HepG2 (cell line): ENCODE measurements at regions not wholly inside any gene's neighbourhood (a gene's known extent, or its start where the extent isn't known, plus 50 kb on each side); places are given as distances from the start of the nearest gene placed in this dataset.

Source experiments
- ATAC-seq: fragments of 200-7000 bp; cut with Tn5 transposase; 3 replicates; pipeline ENCODE4 v1.9.1; 2020; ENCODE audit warnings: mild to moderate bottlenecking, moderate library complexity
- BruUV-seq: library from RNA; stranded (reverse); fragments of 400-500 nt; replicated peaks from 2 replicates; lab custom pipeline; 2021; lab: Mats Ljungman, UMichigan
- CTCF ChIA-PET: fragments of 300-600 bp; formaldehyde crosslinking; extraction: SDS; loops from one replicate; lab custom pipeline; 2021; ENCODE audit warnings: low total read pairs, inconsistent platforms, low intra/inter-chr PET ratio; lab: Yijun Ruan, JAX
- POLR2A ChIA-PET: fragments of 350-600 bp; sonication (Branson Sonifier 250); formaldehyde crosslinking; loops from one replicate; lab custom pipeline; 2020; ENCODE audit warnings: antibody characterized with exemption, inconsistent platforms; lab: Yijun Ruan, JAX
- DNase-seq: peaks from one replicate; pipeline ENCODE4 v3.0.0-alpha.2; 2015; ENCODE audit warnings: low spot score
- FAIRE-seq: peaks from 3 replicates; lab custom pipeline; 2011; peaks lifted over from hg19 to GRCh38; lab: Jason Lieb, UNC
- H2AFZ ChIP-seq: one replicate; pipeline ENCODE4 v1.6.1; 2011; ENCODE audit warnings: low read length, inconsistent platforms
- H3K27ac ChIP-seq: fragments of 300-600 bp; 3 replicates; pipeline ENCODE4 v1.8.0; 2011; ENCODE audit warnings: mixed run types, mild to moderate bottlenecking, mixed read lengths, low read length, inconsistent platforms; ENCODE audit not compliant: insufficient read depth; ENCODE audit errors: extremely low read length
- H3K27me3 ChIP-seq, 2 experiments: fragments of 200-600 bp in 1 of 2; 2 replicates in 1 of 2; 3 replicates in 1 of 2; pipeline versions ENCODE4 v1.6.0 to v1.8.0; 2011; ENCODE audit warnings: low read length in 2 of 2, mild to moderate bottlenecking in 2 of 2, moderate library complexity in 2 of 2, inconsistent platforms in 1 of 2; ENCODE audit not compliant: insufficient read depth in 2 of 2, control insufficient read depth in 1 of 2
- H3K36me3 ChIP-seq, 2 experiments: fragments of 200-600 bp in 1 of 2; replicated peaks in 1 of 2; 2 replicates in 1 of 2; 3 replicates in 1 of 2; pipeline versions ENCODE4 v1.5.1 to v1.8.0; 2011; ENCODE audit warnings: low read length in 2 of 2, inconsistent platforms in 1 of 2; ENCODE audit not compliant: insufficient read depth in 2 of 2, control insufficient read depth in 1 of 2
- H3K4me1 ChIP-seq: 2 replicates; pipeline ENCODE4 v1.5.1; 2012; ENCODE audit warnings: low read length, inconsistent platforms; ENCODE audit not compliant: insufficient read depth
- H3K4me2 ChIP-seq: 2 replicates; pipeline ENCODE4 v1.6.0; 2011; ENCODE audit warnings: low read depth, low read length, inconsistent platforms
- H3K4me3 ChIP-seq, 3 experiments: fragments of 200-600 bp in 1 of 3; sonication (generic), shearing (Covaris generic) in 1 of 3; replicated peaks in 1 of 3; 2 replicates each; pipeline ENCODE4 v1.5.1; 2011 to 2016; ENCODE audit warnings: low read length in 3 of 3, inconsistent platforms in 2 of 3, low read depth in 2 of 3, mild to moderate bottlenecking in 2 of 3, control low read depth in 1 of 3, mixed read lengths in 1 of 3; ENCODE audit not compliant: insufficient read depth in 1 of 3
- H3K79me2 ChIP-seq: one replicate; pipeline ENCODE4 v1.6.1; 2011; ENCODE audit warnings: low read length, inconsistent platforms; ENCODE audit not compliant: insufficient read depth
- H3K9ac ChIP-seq: 2 replicates; pipeline ENCODE4 v1.6.0; 2011; ENCODE audit warnings: mild to moderate bottlenecking, low read depth, low read length, inconsistent platforms; ENCODE audit not compliant: insufficient read depth
- H3K9me3 ChIP-seq: 2 replicates; pipeline ENCODE4 v1.5.1; 2012; ENCODE audit warnings: mild to moderate bottlenecking, low read length
- H4K20me1 ChIP-seq: 2 replicates; pipeline ENCODE4 v1.6.0; 2011; ENCODE audit warnings: inconsistent platforms, mild to moderate bottlenecking, low read length, moderate library complexity; ENCODE audit not compliant: insufficient read depth
- KDM5A ChIP-seq: fragments of 200-600 bp; sonication (generic); IDR thresholded peaks from 2 replicates; pipeline ENCODE4 v1.7.0; 2018; ENCODE audit warnings: antibody characterized with exemption, mild to moderate bottlenecking, low read length, borderline replicate concordance
- MED8 ChIP-seq: sonication (generic); formaldehyde crosslinking; IDR thresholded peaks from 2 replicates; pipeline ENCODE4 v1.8.1; 2023; ENCODE audit warnings: mild to moderate bottlenecking, missing genetic modification reagents; ENCODE audit not compliant: insufficient replicate concordance
- NAIF1 ChIP-seq: sonication (generic); formaldehyde crosslinking; IDR thresholded peaks from 2 replicates; pipeline ENCODE4 v1.5.0; 2020; ENCODE audit warnings: mild to moderate bottlenecking, missing genetic modification reagents, borderline replicate concordance
- RFXANK ChIP-seq: IDR thresholded peaks from 2 replicates; pipeline ENCODE4 v1.6.1; 2016
- SMAD9 ChIP-seq: sonication (generic); formaldehyde crosslinking; IDR thresholded peaks from 2 replicates; pipeline ENCODE4 v1.5.1; 2020; ENCODE audit warnings: mild to moderate bottlenecking, missing genetic modification reagents
- ZBTB46 ChIP-seq: sonication (generic); formaldehyde crosslinking; IDR thresholded peaks from 2 replicates; pipeline ENCODE4 v1.4.0; 2020; ENCODE audit warnings: mild to moderate bottlenecking, missing genetic modification reagents, borderline replicate concordance
- ZC3H4 ChIP-seq: sonication (generic); formaldehyde crosslinking; IDR thresholded peaks from 2 replicates; pipeline ENCODE4 v1.4.0; 2020; ENCODE audit warnings: missing genetic modification reagents, borderline replicate concordance
- ZNF781 ChIP-seq: sonication (generic); formaldehyde crosslinking; IDR thresholded peaks from 2 replicates; pipeline ENCODE4 v1.5.1; 2020; ENCODE audit warnings: borderline replicate concordance, mild to moderate bottlenecking, missing genetic modification reagents; ENCODE audit errors: not compliant biosample characterization
- WGBS: methylation state at CpG from one replicate; pipeline ENCODE4 v1.1.6; 2017; ENCODE audit warnings: low lambda C conversion rate; 5-methylcytosine and 5-hydroxymethylcytosine counted together
- in situ Hi-C: cut with HindIII; loops from 2 replicates; pipeline ENCODE4 v1.10.0; 2017; ENCODE audit warnings: low pct_unique_long_range_greater_than_20kb; ENCODE audit not compliant: extremely low pct_ligation_motif_present
- intact Hi-C: fragments of 100-400 bp; cut with micrococcal nuclease; formaldehyde crosslinking; loops from one replicate; pipeline ENCODE4 v1.10.0; 2022; ENCODE audit not compliant: unreplicated experiment
- TF ChIP-seq, protein P1 (sequence below): sonication (generic); formaldehyde crosslinking; IDR thresholded peaks from 2 replicates; pipeline ENCODE4 v1.9.0; 2022; ENCODE audit warnings: low read depth, missing genetic modification reagents

DNA sequence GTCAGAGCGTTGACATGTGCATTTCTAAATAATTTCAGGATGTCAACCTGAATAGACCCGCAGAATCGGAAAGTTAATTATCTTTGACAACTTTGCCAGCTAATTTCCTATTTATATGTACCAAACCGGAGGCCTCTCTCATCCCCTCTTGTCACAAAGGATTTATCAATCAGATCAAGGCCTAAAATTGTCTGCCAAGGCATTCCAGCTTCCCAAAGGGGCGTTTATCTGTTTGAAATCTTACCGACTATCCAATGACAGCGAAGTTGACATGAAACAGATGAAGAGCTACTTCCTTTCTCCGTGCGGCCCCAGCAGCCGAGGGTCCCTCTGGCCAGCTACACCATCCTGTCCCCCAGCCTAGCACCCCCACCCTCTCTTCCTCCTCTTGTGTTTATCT is 223.7 kb upstream of the DYNLRB2 start:
- DNase-seq, result no peak
- POLR2A ChIA-PET, result interaction anchor here (1.4 to 1.5 kb wide), 2 partner anchors 51 to 53 kb away, joined by 3 read pairs; no protein-coding TSS in a partner anchor
- CTCF ChIA-PET, result no interaction called here
- in situ Hi-C loops (no loop called here), intact Hi-C loops (no loop called here)
- H3K4me2 ChIP-seq, result no peak overlapping the region
- H3K4me3 ChIP-seq, result no peak overlapping the region
- H3K79me2 ChIP-seq, result no peaks in the 10 kb centered on the region
- H3K4me1 ChIP-seq, result no peaks in the 10 kb centered on the region
- H3K9ac ChIP-seq, result no peak overlapping the region
- WGBS, result 60% methylated on average over 10 of the region's 10 CpGs
- H4K20me1 ChIP-seq, result no peaks in the 10 kb centered on the region
- H3K27ac ChIP-seq, result no peak overlapping the region
- 0 out of 5 replicates have a peak, but pooled peaks cover 0 to 3% of the 10 kb centered on the region in 2 experiments for H3K27me3 ChIP-seq
- no TSS peak for BruUV-seq
- no peak overlapping the region for H2AFZ ChIP-seq
- ATAC-seq, result no peak
- TF ChIP-seq NAIF1 (no peak), KDM5A (no peak), MED8 (CRISPR knock-in tag) (no peak), ZBTB46 (CRISPR knock-in tag) (no peak), ZC3H4 (CRISPR knock-in tag) (no peak), RFXANK (CRISPR knock-in tag) (no peak), SMAD9 (CRISPR knock-in tag) (no peak), ZNF781 (CRISPR knock-in tag) (no peak)
- TF ChIP-seq, protein P1, sequence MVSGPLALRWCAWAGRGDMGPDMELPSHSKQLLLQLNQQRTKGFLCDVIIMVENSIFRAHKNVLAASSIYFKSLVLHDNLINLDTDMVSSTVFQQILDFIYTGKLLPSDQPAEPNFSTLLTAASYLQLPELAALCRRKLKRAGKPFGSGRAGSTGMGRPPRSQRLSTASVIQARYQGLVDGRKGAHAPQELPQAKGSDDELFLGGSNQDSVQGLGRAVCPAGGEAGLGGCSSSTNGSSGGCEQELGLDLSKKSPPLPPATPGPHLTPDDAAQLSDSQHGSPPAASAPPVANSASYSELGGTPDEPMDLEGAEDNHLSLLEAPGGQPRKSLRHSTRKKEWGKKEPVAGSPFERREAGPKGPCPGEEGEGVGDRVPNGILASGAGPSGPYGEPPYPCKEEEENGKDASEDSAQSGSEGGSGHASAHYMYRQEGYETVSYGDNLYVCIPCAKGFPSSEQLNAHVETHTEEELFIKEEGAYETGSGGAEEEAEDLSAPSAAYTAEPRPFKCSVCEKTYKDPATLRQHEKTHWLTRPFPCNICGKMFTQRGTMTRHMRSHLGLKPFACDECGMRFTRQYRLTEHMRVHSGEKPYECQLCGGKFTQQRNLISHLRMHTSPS, result no peak
- H3K36me3 ChIP-seq, result no peaks in the 10 kb centered on the region
- no peak for FAIRE-seq
- H3K9me3 ChIP-seq, result no peaks in the 10 kb centered on the region
